HepG2 (cell line): ENCODE measurements at regions not wholly inside any gene's neighbourhood (a gene's known extent, or its start where the extent isn't known, plus 50 kb on each side); places are given as distances from the start of the nearest gene placed in this dataset.

ENCODE experiments used
- FOSL2 ChIP-seq: sonication (generic); formaldehyde crosslinking; IDR thresholded peaks from 2 replicates; pipeline ENCODE4 v1.4.0; 2020; ENCODE audit warnings: missing genetic modification reagents
- IRX3 ChIP-seq: sonication (generic); formaldehyde crosslinking; IDR thresholded peaks from 2 replicates; pipeline ENCODE4 v1.8.1; 2023; ENCODE audit warnings: mild to moderate bottlenecking, low read depth, missing genetic modification reagents, borderline replicate concordance
- JDP2 ChIP-seq: sonication (generic); formaldehyde crosslinking; IDR thresholded peaks from 2 replicates; pipeline ENCODE4 v1.8.1; 2022; ENCODE audit warnings: missing genetic modification reagents, borderline replicate concordance
- NCOR1 ChIP-seq: fragments of 200-600 bp; sonication (generic); IDR thresholded peaks from 2 replicates; pipeline ENCODE4 v1.7.0; 2017; ENCODE audit warnings: antibody characterized with exemption, low read length, borderline replicate concordance
- RAD21 ChIP-seq: fragments of 450-650 bp; formaldehyde crosslinking; IDR thresholded peaks from 2 replicates; pipeline ENCODE4 v1.5.0; 2020; ENCODE audit warnings: mild to moderate bottlenecking
- SKIL ChIP-seq: sonication (generic); formaldehyde crosslinking; IDR thresholded peaks from 2 replicates; pipeline ENCODE4 v1.8.0; 2022; ENCODE audit warnings: missing genetic modification reagents, mild to moderate bottlenecking, moderate library complexity, borderline replicate concordance

GRCh38 chr9:118165451-118165850 lies 461.2 kb downstream of the TLR4 start:
- TF ChIP-seq FOSL2 (CRISPR knock-in tag) (no peak), NCOR1 (no peak), IRX3 (CRISPR knock-in tag) (no peak), JDP2 (CRISPR knock-in tag) (no peak), RAD21 (CRISPR knock-in tag) (no peak), SKIL (CRISPR knock-in tag) (no peak)
